GM19468 (cell line): ENCODE measurements at regions not wholly inside any gene's neighbourhood (a gene's known extent, or its start where the extent isn't known, plus 50 kb on each side); places are given as distances from the start of the nearest gene placed in this dataset.

ENCODE experiments used
- ATAC-seq: cut with Tn5 transposase; IDR thresholded peaks from one replicate; pipeline ENCODE4 v1.9.1; 2021; ENCODE audit warnings: mild to moderate bottlenecking, moderate library complexity, moderate number of reproducible peaks; ENCODE audit not compliant: unreplicated experiment; ENCODE audit errors: extremely low read depth

- ATAC-seq = no peak
These were observed 1027.0 kb downstream of the STIM2 start for GRCh38 chr4:27887646-27888045.

DNA sequence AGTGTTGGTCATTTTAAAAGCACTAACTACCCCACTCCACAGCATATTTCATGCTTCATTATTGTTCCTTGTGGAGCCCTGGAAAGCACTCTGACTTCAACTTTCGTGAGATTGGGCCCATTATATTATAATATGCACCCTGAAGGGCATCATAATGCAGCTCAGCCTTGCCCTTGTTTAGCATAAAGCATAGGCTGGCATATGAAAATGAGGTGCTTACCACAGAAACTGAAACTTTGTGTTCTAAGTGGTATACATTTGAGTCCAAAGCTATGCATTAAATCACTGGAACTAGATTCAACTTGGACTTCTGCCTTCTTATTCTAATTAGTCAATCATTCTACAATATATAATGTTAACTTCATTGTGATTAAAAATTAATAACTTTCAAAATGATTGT is 1027.9 kb downstream of the STIM2 start:
- ATAC-seq = no peak

DNA sequence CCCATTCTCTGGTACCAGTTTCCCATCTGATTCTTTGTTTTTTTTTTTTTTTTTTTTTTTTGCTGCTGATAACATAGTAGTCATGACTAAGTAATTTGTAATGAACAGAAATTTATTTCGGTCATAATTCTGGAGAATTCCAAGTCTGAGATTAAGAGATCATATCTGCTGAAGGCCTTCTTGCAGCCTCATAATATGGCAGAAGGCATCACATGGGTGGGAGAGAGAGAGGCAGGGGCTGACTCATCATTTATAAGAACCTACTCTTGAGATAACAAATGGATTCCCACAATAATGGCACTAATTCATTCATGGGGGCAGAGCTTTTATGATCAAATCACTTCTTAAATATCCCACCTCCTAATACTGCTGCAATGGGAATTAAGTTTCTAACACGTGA is 1034.3 kb downstream of the STIM2 start:
- no peak for ATAC-seq

DNA sequence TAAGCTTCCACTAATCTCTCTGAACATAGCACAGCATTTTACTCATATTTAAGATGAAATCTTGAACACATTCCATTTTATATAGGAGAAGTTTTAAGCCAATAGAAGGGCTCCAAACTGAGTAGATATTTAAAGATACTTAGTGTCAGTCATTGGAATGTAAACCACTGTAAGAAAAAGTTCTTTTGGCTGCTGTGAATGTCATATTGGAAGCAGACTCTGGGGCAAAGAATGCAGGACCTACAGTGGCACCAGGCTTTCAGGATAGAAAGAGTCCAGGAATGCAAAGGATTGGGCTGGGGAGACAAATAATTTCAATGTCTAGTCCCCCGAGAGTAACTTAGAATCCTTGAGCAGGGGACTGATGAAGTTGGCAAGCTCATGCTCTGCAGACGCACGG is 1047.7 kb downstream of the STIM2 start:
- ATAC-seq = no peak

- ATAC-seq = no peak
These were observed 1049.6 kb downstream of the STIM2 start for GRCh38 chr4:27910227-27910626.

DNA sequence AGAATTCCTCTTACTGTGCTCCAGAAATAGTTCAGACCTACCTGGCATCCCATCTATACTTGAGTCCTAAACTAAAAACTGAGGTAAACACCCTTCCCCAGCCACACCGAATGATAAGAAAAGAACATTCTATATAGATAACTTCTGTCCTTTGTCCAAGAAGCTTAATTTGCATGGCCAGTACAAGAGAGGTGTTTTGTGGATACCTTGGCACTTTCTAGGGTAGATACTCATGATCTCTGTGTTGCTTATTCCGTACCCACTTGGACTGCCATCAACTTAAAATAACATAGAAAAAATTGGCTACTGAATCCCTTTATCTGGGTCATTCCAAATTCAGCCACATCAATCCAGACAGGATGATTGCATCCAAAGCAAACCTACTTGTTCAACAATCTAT is 1050.4 kb downstream of the STIM2 start:
- no peak for ATAC-seq

GRCh38 chr4:27913738-27914137 is 1053.1 kb downstream of the STIM2 start:
- no peak for ATAC-seq

GRCh38 chr4:27915822-27916221 is 1055.2 kb downstream of the STIM2 start:
- no peak for ATAC-seq

DNA sequence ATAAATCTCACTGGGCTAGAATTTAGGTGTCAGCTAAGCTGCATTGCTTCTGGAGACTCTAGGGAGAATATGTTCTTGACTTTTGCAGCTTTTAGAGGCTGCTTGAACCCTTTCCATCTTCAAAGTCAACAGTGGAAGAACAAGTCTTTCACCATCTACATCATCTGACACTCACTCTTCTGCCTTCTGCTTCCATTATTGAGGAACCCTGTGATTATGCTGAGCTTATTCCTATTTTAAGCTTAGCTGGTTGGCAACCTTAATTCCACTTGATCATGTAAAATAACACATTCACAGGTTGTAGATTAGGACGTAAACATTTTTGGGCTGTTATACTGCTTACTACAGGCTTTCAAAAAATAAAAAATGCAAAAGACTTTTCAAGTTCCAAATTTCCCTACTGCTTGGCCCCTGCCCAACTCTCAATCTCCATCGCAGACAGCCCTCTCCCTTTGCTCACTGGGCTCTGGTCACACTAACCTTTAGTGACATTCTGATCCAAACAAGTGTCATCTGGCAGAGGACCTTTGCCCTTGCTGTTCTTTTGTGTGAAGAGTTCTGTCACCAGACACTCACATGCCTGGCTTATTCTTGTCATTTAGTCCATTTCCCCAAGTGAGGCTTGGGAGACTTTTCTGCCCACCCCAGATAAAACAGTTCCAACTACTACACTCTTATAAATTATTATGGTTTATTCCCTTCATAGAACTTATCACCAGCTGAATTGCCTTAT is 1056.0 kb downstream of the STIM2 start:
- no peak for ATAC-seq

DNA sequence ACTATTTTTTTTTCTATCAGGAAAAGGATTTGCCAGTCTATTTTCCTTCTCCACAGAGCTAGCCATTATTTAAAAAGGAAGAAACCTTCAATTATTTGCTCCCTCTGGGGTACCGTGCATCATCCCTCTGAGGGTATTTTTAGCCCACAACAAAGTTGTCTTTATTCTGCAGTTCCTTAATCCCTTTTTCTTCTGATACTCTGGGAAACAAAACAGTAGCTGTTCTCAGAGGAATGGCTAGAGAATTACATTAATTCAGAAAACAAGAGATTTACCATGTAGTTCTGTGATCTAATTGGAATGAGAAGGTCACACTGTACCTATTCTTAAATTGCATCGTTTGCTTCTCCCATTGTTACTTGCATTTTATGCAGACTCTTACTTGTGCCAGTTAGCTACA is 1056.7 kb downstream of the STIM2 start:
- ATAC-seq = no peak

DNA sequence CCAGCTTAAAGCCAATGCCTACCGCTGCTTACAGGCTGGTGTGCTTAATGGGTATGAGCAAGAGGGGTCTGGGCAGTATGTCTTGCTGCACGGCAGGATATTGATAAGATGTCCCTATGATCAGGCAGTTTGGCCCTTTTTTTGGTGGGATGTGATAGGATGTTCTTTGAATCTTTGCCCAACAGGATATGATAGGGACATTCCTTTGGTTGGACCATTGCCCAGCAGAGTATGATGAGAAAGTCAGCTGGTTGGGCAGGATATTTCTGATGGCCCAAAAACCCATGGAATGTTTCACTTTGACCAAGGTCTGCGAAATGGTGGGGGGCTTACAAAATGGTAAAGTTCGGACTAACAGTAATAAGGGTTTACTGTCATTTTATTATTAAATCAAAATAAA is 1060.6 kb downstream of the STIM2 start:
- no peak for ATAC-seq

- no peak for ATAC-seq
These were observed 1068.3 kb downstream of the STIM2 start for GRCh38 chr4:27928761-27929540.

- ATAC-seq = no peak
These were observed 1069.7 kb downstream of the STIM2 start for GRCh38 chr4:27930291-27930690.

DNA sequence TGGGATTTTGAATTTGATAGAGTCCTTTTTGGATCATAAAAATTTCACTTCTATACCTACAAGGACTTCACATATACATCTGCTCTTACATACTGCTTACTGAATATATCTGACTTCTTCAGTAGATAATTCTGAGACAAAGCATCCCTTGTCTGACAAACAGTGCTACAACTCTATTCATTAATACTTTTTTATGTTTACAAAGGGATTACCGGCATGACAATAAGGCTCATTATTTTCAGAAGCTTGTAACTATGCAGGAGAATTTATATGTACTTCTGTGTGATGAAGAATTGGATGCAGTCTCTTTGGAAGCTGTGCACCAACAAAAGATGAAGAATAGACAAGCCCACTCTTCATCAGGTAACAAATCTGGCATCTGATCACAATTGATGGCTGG is 1070.3 kb downstream of the STIM2 start:
- no peak for ATAC-seq

DNA sequence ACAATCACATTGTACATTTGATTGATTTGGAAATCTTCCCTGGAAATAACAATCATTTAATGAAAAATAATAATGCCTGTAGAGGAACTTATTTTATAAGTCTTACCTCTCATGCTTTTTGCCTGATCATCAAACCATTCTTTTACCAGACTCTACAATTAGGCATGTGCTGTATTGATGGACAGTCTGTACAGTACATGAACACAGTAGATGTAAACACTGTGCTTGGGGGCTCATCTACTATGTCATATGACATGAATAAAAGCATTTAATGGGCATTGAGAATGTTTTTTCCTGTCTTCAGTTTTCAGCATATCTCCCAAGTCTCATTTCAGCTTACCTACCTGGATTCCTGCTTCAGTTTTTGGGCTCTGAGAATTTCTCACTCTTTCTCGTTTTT is 1070.9 kb downstream of the STIM2 start:
- ATAC-seq = no peak

DNA sequence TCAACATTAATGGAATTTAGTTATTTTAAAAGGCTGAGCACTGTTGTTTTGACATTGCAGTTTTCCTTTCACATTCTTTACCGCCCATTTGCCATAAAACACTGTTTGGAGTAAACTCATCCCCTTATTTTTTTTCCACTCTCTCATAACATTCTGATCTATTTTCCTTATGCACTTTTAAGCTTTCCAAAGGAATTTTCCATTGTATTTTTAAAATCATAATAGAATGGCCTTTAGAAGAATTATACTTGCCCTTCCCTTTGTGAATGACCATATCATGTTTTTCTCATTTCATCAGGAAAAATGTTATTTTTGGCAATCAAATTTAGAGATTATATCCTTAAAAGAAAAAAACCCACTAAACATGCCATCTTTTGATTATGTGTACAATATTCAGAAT is 1074.2 kb downstream of the STIM2 start:
- no peak for ATAC-seq

DNA sequence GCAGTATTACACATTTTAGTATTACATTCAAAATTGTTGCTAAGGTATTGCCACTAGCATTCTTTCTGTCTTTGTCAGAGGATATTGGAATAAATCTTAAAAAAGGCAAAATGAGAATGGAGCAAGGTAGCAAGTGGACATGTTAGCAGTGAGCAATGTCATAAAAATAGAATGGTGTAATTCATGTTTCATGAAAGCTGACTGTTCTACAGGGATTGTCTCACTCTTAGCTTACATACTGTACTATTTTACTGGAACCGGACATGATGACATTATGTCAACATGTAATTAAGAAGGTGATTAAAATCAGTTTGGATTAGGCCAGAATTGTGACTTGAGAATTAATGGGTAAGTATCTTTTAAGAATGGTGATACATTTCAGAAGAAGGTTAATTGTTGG is 1086.2 kb downstream of the STIM2 start:
- ATAC-seq = no peak

DNA sequence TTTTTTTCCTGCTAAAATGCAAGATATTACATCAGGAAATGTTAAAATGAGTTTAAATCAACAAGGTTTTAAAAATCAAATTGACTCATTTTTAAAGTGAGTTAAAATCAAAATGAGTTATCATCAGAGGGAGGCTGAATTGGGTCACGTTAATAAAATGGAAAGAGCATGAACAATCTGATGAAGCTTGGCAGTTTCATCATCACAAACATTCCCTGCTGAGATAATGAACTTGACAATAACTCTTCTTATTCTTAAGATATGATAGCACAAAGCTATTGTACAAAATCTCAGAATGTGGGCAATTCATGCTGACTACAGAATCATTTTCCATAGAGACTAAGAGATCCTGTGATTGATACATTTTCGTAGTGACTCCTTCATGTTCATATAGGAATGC is 1086.7 kb downstream of the STIM2 start:
- ATAC-seq = no peak

- no peak for ATAC-seq
These were observed 1103.5 kb downstream of the STIM2 start for GRCh38 chr4:27964095-27964494.

DNA sequence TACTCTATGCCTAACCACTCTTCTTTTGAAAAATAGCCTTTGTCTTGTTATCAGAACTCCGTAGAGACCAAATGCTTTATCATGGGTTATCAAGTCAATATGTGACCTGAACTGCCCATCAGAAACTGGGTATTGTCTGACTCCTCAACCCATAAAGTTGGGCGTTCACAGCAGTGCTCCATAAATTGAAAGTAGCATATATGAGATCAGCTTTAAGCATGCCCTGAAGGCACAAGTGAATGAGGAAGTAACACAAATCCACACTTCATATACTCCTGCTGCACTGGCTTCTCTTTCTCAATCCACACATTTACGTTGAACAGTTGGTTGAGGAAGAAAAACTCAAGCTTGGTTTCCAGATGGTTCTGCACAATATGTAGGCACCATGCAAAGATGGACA is 1106.0 kb downstream of the STIM2 start:
- no peak for ATAC-seq

DNA sequence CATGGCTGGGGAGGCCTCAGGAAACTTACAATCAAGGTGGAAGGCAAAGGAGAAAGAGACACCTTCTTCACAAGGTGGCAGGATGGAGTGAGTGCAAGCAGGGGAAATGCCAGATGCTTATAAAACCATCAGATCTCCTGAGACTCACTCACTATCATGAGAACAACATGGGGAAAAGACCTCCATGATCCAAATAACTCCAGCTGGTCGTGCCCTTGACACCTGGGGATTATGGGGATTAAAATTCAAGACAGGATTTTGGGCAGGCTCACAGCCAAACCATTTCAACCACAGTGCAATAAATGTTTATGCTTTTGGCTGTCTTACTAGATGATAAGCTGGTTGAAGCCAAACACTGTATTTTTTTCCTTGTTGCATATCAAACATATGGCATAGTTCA is 1112.4 kb downstream of the STIM2 start:
- no peak for ATAC-seq

DNA sequence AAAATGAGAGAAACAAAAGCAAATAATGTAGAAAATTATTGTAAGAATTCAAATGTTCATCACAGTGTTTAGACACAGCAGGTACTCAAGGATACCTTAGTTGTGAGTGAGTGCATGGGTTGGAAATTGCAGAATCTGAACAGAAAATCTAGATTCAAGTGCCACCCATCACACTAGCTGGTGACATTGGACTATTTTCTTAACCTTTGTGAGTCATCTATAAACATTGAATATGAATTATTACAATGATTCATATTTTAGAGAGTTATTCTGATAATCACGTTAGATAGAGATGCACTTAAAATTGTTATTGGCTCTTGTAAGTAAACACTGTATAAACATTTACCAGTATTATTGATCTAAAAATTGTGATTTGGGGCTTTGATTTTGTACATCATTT is 1113.1 kb downstream of the STIM2 start:
- ATAC-seq = no peak
